Activated CD4-positive, alpha-beta T cell treated with anti-CD3 and anti-CD28 coated beads, Interleukin-2, amount 10 ng/mL, durations not matched to agents 7 days and 5 days (primary cell): ENCODE measurements at regions not wholly inside any gene's neighbourhood (a gene's known extent, or its start where the extent isn't known, plus 50 kb on each side); places are given as distances from the start of the nearest gene placed in this dataset.
"Not testable (repeated sequence)": the region's sequence is repeated elsewhere in the genome, so short reads cannot be mapped to it uniquely, and the experiment has no call there.

Source experiments
- CTCF ChIA-PET: fragments of 350-600 bp; sonication (Branson Sonifier 250); formaldehyde crosslinking; loops from one replicate; lab custom pipeline; 2021; ENCODE audit warnings: antibody characterized with exemption; lab: Charles Lee
- POLR2A ChIA-PET: fragments of 350-600 bp; sonication (Branson Sonifier 250); formaldehyde crosslinking; loops from one replicate; lab custom pipeline; 2021; ENCODE audit warnings: antibody characterized with exemption; lab: Charles Lee
- DNase-seq: peaks from one replicate; pipeline ENCODE4 v3.0.0-alpha.2; 2020
- H3K27ac Mint-ChIP-seq: one replicate; pipeline ENCODE4 v1.8.0; 2021; ENCODE audit warnings: mild to moderate bottlenecking, moderate library complexity, mixed read lengths
- H3K27me3 Mint-ChIP-seq: one replicate; pipeline ENCODE4 v1.8.0; 2021; ENCODE audit warnings: mixed read lengths
- H3K36me3 Mint-ChIP-seq: one replicate; pipeline ENCODE4 v1.8.0; 2021; ENCODE audit warnings: low read depth, mixed read lengths
- H3K4me1 Mint-ChIP-seq: one replicate; pipeline ENCODE4 v1.8.0; 2021; ENCODE audit warnings: mixed read lengths
- H3K4me3 Mint-ChIP-seq: one replicate; pipeline ENCODE4 v1.8.0; 2021; ENCODE audit warnings: mild to moderate bottlenecking, moderate library complexity, mixed read lengths
- H3K9me3 Mint-ChIP-seq: one replicate; pipeline ENCODE4 v1.8.0; 2021; ENCODE audit warnings: mixed read lengths

DNA sequence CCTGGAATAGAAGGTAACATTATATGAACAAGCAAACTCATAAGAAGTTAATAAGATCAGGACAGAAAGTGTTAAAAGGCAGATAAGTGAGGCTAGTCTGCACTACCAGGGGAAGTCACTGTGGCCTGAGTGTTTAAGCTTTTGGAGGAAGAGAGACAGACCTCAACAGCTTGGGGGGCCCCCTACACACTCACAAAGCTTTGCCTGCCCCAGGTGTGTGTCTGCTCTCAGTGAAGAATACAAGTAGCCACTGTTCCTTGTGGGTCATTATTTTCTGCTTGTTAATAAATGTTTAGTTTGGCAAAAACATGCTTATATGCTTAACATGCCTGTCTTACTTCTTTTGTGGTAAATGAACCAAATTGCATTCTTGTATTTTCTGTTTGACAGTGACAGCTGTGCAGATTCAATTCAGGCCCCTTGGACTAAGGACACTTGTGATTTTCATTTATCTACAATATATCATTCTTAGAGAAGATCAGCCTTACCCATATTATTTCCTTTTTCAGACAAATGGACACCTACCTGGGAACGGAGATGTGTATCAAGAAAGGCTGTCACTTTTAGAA lies 50.7 kb upstream of the C12orf71 start:
- no peak for DNase-seq
- Mint-ChIP-seq H3K36me3 (no peaks in the 10 kb centered on the region), H3K27me3 (no peaks in the 10 kb centered on the region), H3K27ac (no peak overlapping the region), H3K4me3 (no peak overlapping the region), H3K4me1 (no peaks in the 10 kb centered on the region), H3K9me3 (peaks cover 2% of the 10 kb centered on the region)
- ChIA-PET POLR2A (no interaction called here), CTCF (no interaction called here)

DNA sequence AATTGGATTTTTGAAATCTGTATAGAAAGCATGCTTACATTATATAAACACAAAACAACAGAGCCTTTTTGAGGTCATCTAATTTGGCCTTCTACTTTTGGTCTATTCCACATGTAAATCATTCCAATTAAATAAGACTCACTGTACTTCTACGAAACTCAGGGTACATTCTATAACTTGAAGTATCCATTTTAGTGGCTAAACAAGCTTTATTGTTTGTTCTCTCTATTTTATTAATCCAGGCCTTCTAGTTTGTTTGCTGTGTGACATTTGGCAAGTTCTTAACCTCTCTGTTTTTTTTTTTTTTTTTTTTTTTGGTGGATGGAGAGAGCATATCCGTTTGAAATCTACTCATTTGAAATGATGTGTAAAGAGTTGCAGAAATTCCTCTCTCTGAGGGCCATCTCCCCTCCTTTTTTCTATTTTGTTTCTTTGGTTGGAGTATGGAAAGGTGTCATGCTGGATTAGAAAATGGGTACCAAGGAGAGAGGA lies 58.1 kb upstream of the C12orf71 start:
- Mint-ChIP-seq H3K4me1 (peaks cover 23% of the 10 kb centered on the region), H3K27ac (no peak overlapping the region), H3K4me3 (no peak overlapping the region), H3K9me3 (peaks cover 2% of the 10 kb centered on the region), H3K27me3 (no peaks in the 10 kb centered on the region), H3K36me3 (peaks cover 1% of the 10 kb centered on the region)
- POLR2A ChIA-PET, result no interaction called here
- CTCF ChIA-PET, result interaction anchor here (2.0 kb wide), 1 partner anchor 11 kb away, joined by 6 read pairs; no protein-coding TSS in a partner anchor
- DNase-seq, result no peak

DNA sequence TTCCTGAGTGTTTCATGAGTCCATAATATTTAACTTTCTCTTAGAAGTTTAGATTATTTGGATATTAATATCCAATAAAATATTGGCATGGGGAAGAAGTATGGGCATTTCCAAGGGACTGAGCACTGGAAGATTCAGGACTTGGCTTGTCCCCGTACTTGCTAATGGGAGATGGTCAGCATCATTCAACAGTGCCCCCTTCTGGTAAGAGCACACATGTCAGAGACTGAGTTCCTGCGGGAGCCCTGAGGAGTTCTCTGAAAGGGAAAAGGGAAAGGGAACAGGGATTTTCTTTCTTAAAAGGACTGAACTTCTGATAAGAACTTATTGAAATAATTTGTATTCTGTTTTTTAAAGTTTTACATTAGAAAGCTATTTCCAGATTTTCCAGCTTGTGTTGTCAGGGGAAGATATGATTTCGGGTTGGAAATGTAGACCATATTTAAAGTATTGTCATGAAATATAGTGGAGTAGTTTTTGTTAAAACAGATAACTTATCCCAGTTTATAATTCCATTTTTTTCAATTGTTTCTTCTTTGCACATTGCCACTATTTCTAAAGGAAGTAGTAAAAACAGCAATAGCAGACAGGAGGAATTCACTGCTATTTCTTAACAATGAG lies 59.8 kb upstream of the C12orf71 start:
- Mint-ChIP-seq H3K36me3 (peaks cover 1% of the 10 kb centered on the region), H3K27me3 (no peaks in the 10 kb centered on the region), H3K9me3 (peaks cover 2% of the 10 kb centered on the region), H3K4me1 (peaks cover 26% of the 10 kb centered on the region), H3K27ac (no peak overlapping the region), H3K4me3 (no peak overlapping the region)
- peak; percentile 47 for DNase-seq
- ChIA-PET POLR2A (no interaction called here), CTCF (interaction anchor here (0.7 to 2.0 kb wide), 3 partner anchors 10 to 166 kb away, joined by 3 to 6 read pairs (median 3); no protein-coding TSS in a partner anchor)

- no peaks in the 10 kb centered on the region for H3K27me3 Mint-ChIP-seq
- H3K27ac Mint-ChIP-seq, result peak overlapping the region; percentile 91
- ChIA-PET POLR2A (no interaction called here), CTCF (interaction anchor here (0.7 kb wide), 1 partner anchor 9 kb away, joined by 3 read pairs; no protein-coding TSS in a partner anchor)
- peaks cover 29% of the 10 kb centered on the region for H3K4me1 Mint-ChIP-seq
- H3K9me3 Mint-ChIP-seq, result no peaks in the 10 kb centered on the region
- peak overlapping the region; percentile 62 for H3K4me3 Mint-ChIP-seq
- H3K36me3 Mint-ChIP-seq, result peaks cover 1% of the 10 kb centered on the region
- no peak for DNase-seq
These were observed 61.1 kb upstream of the C12orf71 start for GRCh38 chr12:27143256-27144069.

DNA sequence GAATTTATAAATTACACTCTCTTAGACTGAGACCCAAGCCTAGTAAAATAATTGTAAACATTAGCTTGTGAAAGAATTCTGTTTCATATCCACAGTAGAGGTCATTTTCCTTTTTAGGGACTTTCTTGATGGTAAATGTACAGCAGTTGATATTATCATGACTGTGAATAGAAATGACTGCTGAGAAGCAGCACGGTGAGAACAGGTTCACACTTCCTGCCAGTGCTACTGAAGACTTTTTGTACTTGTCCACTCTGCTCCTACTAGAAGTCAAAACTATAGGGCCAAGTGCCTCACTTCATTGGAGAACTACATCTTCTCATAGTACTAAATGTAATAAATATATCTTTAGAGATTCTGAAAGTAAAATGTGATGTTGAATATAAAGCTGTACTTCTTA lies 63.3 kb upstream of the C12orf71 start:
- H3K36me3 Mint-ChIP-seq, DNase-seq, H3K27me3 Mint-ChIP-seq, POLR2A ChIA-PET, H3K9me3 Mint-ChIP-seq, H3K4me3 Mint-ChIP-seq, CTCF ChIA-PET, H3K27ac Mint-ChIP-seq: not testable (repeated sequence)
- peaks cover 38% of the 10 kb centered on the region for H3K4me1 Mint-ChIP-seq

- no peak for DNase-seq
- ChIA-PET POLR2A (no interaction called here), CTCF (no interaction called here)
- H3K27me3 Mint-ChIP-seq, result no peaks in the 10 kb centered on the region
- H3K4me3 Mint-ChIP-seq, result no peak overlapping the region
- no peaks in the 10 kb centered on the region for H3K9me3 Mint-ChIP-seq
- peaks cover 40% of the 10 kb centered on the region for H3K4me1 Mint-ChIP-seq
- no peak overlapping the region for H3K27ac Mint-ChIP-seq
- H3K36me3 Mint-ChIP-seq, result peaks cover 1% of the 10 kb centered on the region
These were observed 66.0 kb upstream of the C12orf71 start for GRCh38 chr12:27148373-27148772.

- Mint-ChIP-seq H3K36me3 (no peaks in the 10 kb centered on the region), H3K4me3 (no peak overlapping the region), H3K27ac (no peak overlapping the region), H3K4me1 (peaks cover 36% of the 10 kb centered on the region), H3K27me3 (no peaks in the 10 kb centered on the region), H3K9me3 (no peaks in the 10 kb centered on the region)
- ChIA-PET POLR2A (no interaction called here), CTCF (no interaction called here)
- peak; percentile 22 for DNase-seq
These were observed 66.4 kb upstream of the C12orf71 start for GRCh38 chr12:27148791-27149190.

DNA sequence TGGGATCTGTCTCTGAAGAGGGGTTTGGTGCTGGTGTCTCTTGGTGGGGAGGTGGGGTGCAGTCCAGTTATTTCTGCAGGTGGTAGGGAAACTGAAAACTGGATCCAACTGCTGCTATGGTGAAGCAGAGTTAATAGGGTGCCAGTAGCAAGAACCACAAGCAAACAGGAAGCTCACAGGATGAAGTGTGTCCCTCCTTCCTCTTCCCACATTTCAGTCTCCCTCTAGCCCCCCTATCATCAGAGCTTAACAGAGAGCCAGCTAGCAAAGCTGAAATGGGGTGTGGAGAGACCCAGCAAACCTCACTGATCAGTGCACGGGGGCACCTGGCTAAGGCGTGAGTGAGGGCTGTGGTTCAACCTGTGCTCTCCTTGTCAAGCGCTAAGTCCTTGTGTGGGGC lies 69.1 kb upstream of the C12orf71 start:
- Mint-ChIP-seq H3K36me3 (no peaks in the 10 kb centered on the region), H3K4me3 (no peak overlapping the region), H3K27me3 (no peaks in the 10 kb centered on the region), H3K27ac (no peak overlapping the region), H3K9me3 (no peaks in the 10 kb centered on the region), H3K4me1 (peaks cover 21% of the 10 kb centered on the region)
- CTCF ChIA-PET, result interaction anchor here (0.6 to 1.7 kb wide), 5 partner anchors 10 to 124 kb away, joined by 3 to 6 read pairs (median 3); no protein-coding TSS in a partner anchor
- DNase-seq, result no peak
- POLR2A ChIA-PET, result interaction anchor here (0.6 kb wide), 1 partner anchor 50 kb away, joined by 6 read pairs; no protein-coding TSS in a partner anchor

GRCh38 chr12:27158297-27158696 lies 75.9 kb upstream of the C12orf71 start:
- H3K4me3 Mint-ChIP-seq, result no peak overlapping the region
- no peaks in the 10 kb centered on the region for H3K27me3 Mint-ChIP-seq
- no peaks in the 10 kb centered on the region for H3K9me3 Mint-ChIP-seq
- DNase-seq, result no peak
- ChIA-PET CTCF (no interaction called here), POLR2A (no interaction called here)
- H3K27ac Mint-ChIP-seq, result no peak overlapping the region
- no peaks in the 10 kb centered on the region for H3K4me1 Mint-ChIP-seq
- H3K36me3 Mint-ChIP-seq, result no peaks in the 10 kb centered on the region

GRCh38 chr12:27161458-27162228 lies 79.3 kb upstream of the C12orf71 start:
- H3K9me3 Mint-ChIP-seq, result peaks cover 3% of the 10 kb centered on the region
- no peak overlapping the region for H3K27ac Mint-ChIP-seq
- no peak overlapping the region for H3K4me3 Mint-ChIP-seq
- no peak for DNase-seq
- H3K27me3 Mint-ChIP-seq, result no peaks in the 10 kb centered on the region
- POLR2A ChIA-PET, result no interaction called here
- CTCF ChIA-PET, result no interaction called here
- no peaks in the 10 kb centered on the region for H3K36me3 Mint-ChIP-seq
- peaks cover 5% of the 10 kb centered on the region for H3K4me1 Mint-ChIP-seq

GRCh38 chr12:27162229-27162537 lies 79.8 kb upstream of the C12orf71 start:
- Mint-ChIP-seq H3K9me3 (peaks cover 3% of the 10 kb centered on the region), H3K27ac (no peak overlapping the region), H3K4me1 (peaks cover 5% of the 10 kb centered on the region), H3K4me3 (no peak overlapping the region), H3K36me3 (no peaks in the 10 kb centered on the region), H3K27me3 (no peaks in the 10 kb centered on the region)
- ChIA-PET POLR2A (no interaction called here), CTCF (no interaction called here)
- DNase-seq, result no peak

- H3K27ac Mint-ChIP-seq, result no peak overlapping the region
- H3K4me1 Mint-ChIP-seq, result peaks cover 5% of the 10 kb centered on the region
- ChIA-PET POLR2A (no interaction called here), CTCF (no interaction called here)
- H3K27me3 Mint-ChIP-seq, result no peaks in the 10 kb centered on the region
- H3K4me3 Mint-ChIP-seq, result no peak overlapping the region
- peaks cover 6% of the 10 kb centered on the region for H3K9me3 Mint-ChIP-seq
- no peak for DNase-seq
- H3K36me3 Mint-ChIP-seq, result no peaks in the 10 kb centered on the region
These were observed 80.8 kb upstream of the C12orf71 start for GRCh38 chr12:27163048-27163715.
